ENCODE measurements at regions not wholly inside any gene's neighbourhood (a gene's known extent, or its start where the extent isn't known, plus 50 kb on each side); places are given as distances from the start of the nearest gene placed in this dataset.

GRCh38 chr7:67731704-67732103, 735.1 kb downstream of the TYW1 start:
- no peak overlapping the region for H3K9ac ChIP-seq (ENCODE audit: low read depth, low read length, poor library complexity, severe bottlenecking)
- no peaks in the 10 kb centered on the region for H3K9me2 ChIP-seq (replicated peaks; ENCODE audit: low read depth, low read length)
- no peaks in the 10 kb centered on the region for H3K79me2 ChIP-seq (ENCODE audit: insufficient read depth, low read length)
- H3F3A ChIP-seq (ENCODE audit: low read depth), result no peaks in the 10 kb centered on the region
- peaks cover 2% of the 10 kb centered on the region; the same call in 1 of the 2 replicates for H3K9me3 ChIP-seq (ENCODE audit: insufficient read depth, low read depth, low read length)
- H3K27me3 ChIP-seq (ENCODE audit: insufficient read depth, low read length, poor library complexity, severe bottlenecking), result no peaks in the 10 kb centered on the region
- H3K4me1 ChIP-seq (ENCODE audit: insufficient read depth, low read length, poor library complexity, severe bottlenecking), result no peaks in the 10 kb centered on the region
- no peak overlapping the region for H3K4me3 ChIP-seq (ENCODE audit: low read length, poor library complexity, severe bottlenecking)
- H2AFZ ChIP-seq (ENCODE audit: low read length), result no peak overlapping the region
- no peaks in the 10 kb centered on the region for H4K20me1 ChIP-seq (ENCODE audit: insufficient read depth, low read length, poor library complexity, severe bottlenecking)
- TF ChIP-seq EZH2phosphoT487 (IDR thresholded peaks at IDR 0.05; ENCODE audit: borderline replicate concordance), result no peak
- TF ChIP-seq CTCF (conservative IDR thresholded peaks at IDR 0.05; ENCODE audit: low read length), result no peak
- no peaks in the 10 kb centered on the region for H3K36me3 ChIP-seq (ENCODE audit: insufficient read depth, low read length)
- no peak overlapping the region for H3K4me2 ChIP-seq (ENCODE audit: low read depth, low read length, poor library complexity, severe bottlenecking)

GRCh38 chr7:67732898-67733297, 736.3 kb downstream of the TYW1 start:
- no peaks in the 10 kb centered on the region for H3K9me2 ChIP-seq (replicated peaks; ENCODE audit: low read depth, low read length)
- H3K9me3 ChIP-seq (ENCODE audit: insufficient read depth, low read depth, low read length), result peaks cover 2% of the 10 kb centered on the region; the same call in 1 of the 2 replicates
- H3K4me1 ChIP-seq (ENCODE audit: insufficient read depth, low read length, poor library complexity, severe bottlenecking), result no peaks in the 10 kb centered on the region
- H3K27me3 ChIP-seq (ENCODE audit: insufficient read depth, low read length, poor library complexity, severe bottlenecking), result no peaks in the 10 kb centered on the region
- no peaks in the 10 kb centered on the region for H3K79me2 ChIP-seq (ENCODE audit: insufficient read depth, low read length)
- H4K20me1 ChIP-seq (ENCODE audit: insufficient read depth, low read length, poor library complexity, severe bottlenecking), result no peaks in the 10 kb centered on the region
- H3K4me3 ChIP-seq (ENCODE audit: low read length, poor library complexity, severe bottlenecking), result no peak overlapping the region
- no peak overlapping the region for H2AFZ ChIP-seq (ENCODE audit: low read length)
- H3K9ac ChIP-seq (ENCODE audit: low read depth, low read length, poor library complexity, severe bottlenecking), result no peak overlapping the region
- no peak overlapping the region for H3K4me2 ChIP-seq (ENCODE audit: low read depth, low read length, poor library complexity, severe bottlenecking)
- no peaks in the 10 kb centered on the region for H3K36me3 ChIP-seq (ENCODE audit: insufficient read depth, low read length)
- no peak for TF ChIP-seq CTCF (conservative IDR thresholded peaks at IDR 0.05; ENCODE audit: low read length)
- TF ChIP-seq EZH2phosphoT487 (IDR thresholded peaks at IDR 0.05; ENCODE audit: borderline replicate concordance), result no peak
- no peaks in the 10 kb centered on the region for H3F3A ChIP-seq (ENCODE audit: low read depth)

- H3K4me2 ChIP-seq (ENCODE audit: low read depth, low read length, poor library complexity, severe bottlenecking), result no peak overlapping the region
- H3K27me3 ChIP-seq (ENCODE audit: insufficient read depth, low read length, poor library complexity, severe bottlenecking), result no peaks in the 10 kb centered on the region
- no peaks in the 10 kb centered on the region for H3K4me1 ChIP-seq (ENCODE audit: insufficient read depth, low read length, poor library complexity, severe bottlenecking)
- H3K36me3 ChIP-seq (ENCODE audit: insufficient read depth, low read length), result no peaks in the 10 kb centered on the region
- H3K9me3 ChIP-seq (ENCODE audit: insufficient read depth, low read depth, low read length), result peaks cover 2% of the 10 kb centered on the region; the same call in 1 of the 2 replicates
- no peaks in the 10 kb centered on the region for H3K79me2 ChIP-seq (ENCODE audit: insufficient read depth, low read length)
- no peaks in the 10 kb centered on the region for H3F3A ChIP-seq (ENCODE audit: low read depth)
- H3K9me2 ChIP-seq (replicated peaks; ENCODE audit: low read depth, low read length), result no peaks in the 10 kb centered on the region
- no peak overlapping the region for H3K4me3 ChIP-seq (ENCODE audit: low read length, poor library complexity, severe bottlenecking)
- no peak overlapping the region for H3K9ac ChIP-seq (ENCODE audit: low read depth, low read length, poor library complexity, severe bottlenecking)
- no peak overlapping the region for H2AFZ ChIP-seq (ENCODE audit: low read length)
- no peak for TF ChIP-seq CTCF (conservative IDR thresholded peaks at IDR 0.05; ENCODE audit: low read length)
- no peaks in the 10 kb centered on the region for H4K20me1 ChIP-seq (ENCODE audit: insufficient read depth, low read length, poor library complexity, severe bottlenecking)
These were observed 741.5 kb downstream of the TYW1 start for GRCh38 chr7:67738145-67738544.
